K562 (cell line): ENCODE measurements at regions not wholly inside any gene's neighbourhood (a gene's known extent, or its start where the extent isn't known, plus 50 kb on each side); places are given as distances from the start of the nearest gene placed in this dataset.

Experiments
- ATAC-seq: fragments of 200-7000 bp; cut with Tn5 transposase; 3 replicates; pipeline ENCODE4 v1.9.1; 2020; ENCODE audit warnings: moderate library complexity
- BruUV-seq: library from RNA; stranded (reverse); fragments of 400-500 nt; replicated peaks from 2 replicates; lab custom pipeline; 2021; lab: Mats Ljungman, UMichigan
- CTCF ChIA-PET: fragments of 300-600 bp; formaldehyde crosslinking; extraction: SDS; loops from one replicate; lab custom pipeline; 2021; ENCODE audit warnings: low intra/inter-chr PET ratio; lab: Yijun Ruan, JAX
- POLR2A ChIA-PET: fragments of 300-600, 350-650 bp; sonication (Branson Sonifier 250); formaldehyde crosslinking; extraction: SDS; loops from one replicate; lab custom pipeline; 2021; ENCODE audit warnings: antibody characterized with exemption, inconsistent platforms; lab: Yijun Ruan, JAX
- DNase-seq, 4 experiments: peaks; one replicate each; pipeline versions ENCODE4 v3.0.0 to v3.0.0-alpha.2; 2011 to 2018; ENCODE audit warnings: low spot score in 3 of 4, mixed read lengths in 3 of 4; ENCODE audit errors: extremely low read depth in 1 of 4
- FAIRE-seq: peaks from 2 replicates; lab custom pipeline; 2011; peaks lifted over from hg19 to GRCh38; lab: Jason Lieb, UNC
- H2AFZ ChIP-seq: 2 replicates; pipeline ENCODE4 v1.6.0; 2011; ENCODE audit warnings: low read depth, low read length, control low read depth, inconsistent platforms
- H3K27ac ChIP-seq: fragments of 200-600 bp; 3 replicates; pipeline ENCODE4 v1.8.0; 2011; ENCODE audit warnings: low read depth, mild to moderate bottlenecking, control low read depth, inconsistent platforms, low read length, moderate library complexity, mixed read lengths; ENCODE audit errors: extremely low read depth
- H3K27me3 ChIP-seq, 2 experiments: fragments of 300-600 bp in 1 of 2; 2 replicates in 1 of 2; 3 replicates in 1 of 2; pipeline versions ENCODE4 v1.6.0 to v1.8.0; 2011; ENCODE audit warnings: inconsistent platforms in 2 of 2, low read length in 2 of 2, mild to moderate bottlenecking in 1 of 2, mixed read lengths in 1 of 2, moderate library complexity in 1 of 2; ENCODE audit not compliant: control insufficient read depth in 2 of 2, insufficient read depth in 2 of 2
- H3K36me3 ChIP-seq: fragments of 300-600 bp; 3 replicates; pipeline ENCODE4 v1.8.0; 2011; ENCODE audit warnings: mild to moderate bottlenecking, low read length, inconsistent platforms; ENCODE audit not compliant: control insufficient read depth, insufficient read depth
- H3K4me1 ChIP-seq, 2 experiments: fragments of 200-600 bp in 1 of 2; replicated peaks in 1 of 2; 2 replicates in 1 of 2; 3 replicates in 1 of 2; pipeline versions ENCODE4 v1.5.1 to v1.8.0; 2011; ENCODE audit warnings: inconsistent platforms in 2 of 2, low read length in 2 of 2, mild to moderate bottlenecking in 1 of 2, mixed read lengths in 1 of 2, moderate library complexity in 1 of 2; ENCODE audit not compliant: control insufficient read depth in 2 of 2, insufficient read depth in 2 of 2
- H3K4me2 ChIP-seq: 2 replicates; pipeline ENCODE4 v1.6.1; 2011; ENCODE audit warnings: low read length, control low read depth, inconsistent platforms, mixed read lengths; ENCODE audit not compliant: insufficient read depth
- H3K4me3 ChIP-seq: fragments of 200-600 bp; sonication (generic), shearing (Covaris generic); 2 replicates; pipeline ENCODE4 v1.5.1; 2016; ENCODE audit warnings: control low read depth, inconsistent platforms
- H3K79me2 ChIP-seq: fragments of 200-600 bp; 3 replicates; pipeline ENCODE4 v1.8.0; 2011; ENCODE audit warnings: low read length, inconsistent platforms; ENCODE audit not compliant: control insufficient read depth, insufficient read depth
- H3K9ac ChIP-seq, 2 experiments: 2 replicates each; pipeline versions ENCODE4 v1.6.0 to v1.6.1; 2011; ENCODE audit warnings: low read depth in 2 of 2, low read length in 2 of 2, control low read depth in 1 of 2, inconsistent platforms in 1 of 2, mild to moderate bottlenecking in 1 of 2, mixed read lengths in 1 of 2; ENCODE audit not compliant: insufficient read depth in 1 of 2
- H3K9me1 ChIP-seq: one replicate; pipeline ENCODE4 v1.6.0; 2011; ENCODE audit warnings: inconsistent platforms, mild to moderate bottlenecking, low read length, moderate library complexity; ENCODE audit not compliant: control insufficient read depth, insufficient read depth
- H3K9me3 ChIP-seq: replicated peaks from 2 replicates; pipeline ENCODE4 v1.5.1; 2011; ENCODE audit warnings: low read depth, low read length, inconsistent platforms; ENCODE audit not compliant: control insufficient read depth, insufficient read depth
- H4K20me1 ChIP-seq: replicated peaks from 2 replicates; pipeline ENCODE4 v1.6.1; 2011; ENCODE audit warnings: low read length, inconsistent platforms, mixed read lengths; ENCODE audit not compliant: control insufficient read depth, insufficient read depth
- DNMT1 ChIP-seq: fragments of 450-650 bp; IDR thresholded peaks from 2 replicates; pipeline ENCODE4 v1.6.1; 2016; ENCODE audit warnings: antibody characterized with exemption, mild to moderate bottlenecking
- LCOR ChIP-seq: sonication (generic); formaldehyde crosslinking; IDR thresholded peaks from 2 replicates; pipeline ENCODE4 v1.8.0; 2022; ENCODE audit warnings: mild to moderate bottlenecking, missing genetic modification reagents
- LEF1 ChIP-seq: fragments of 450-650 bp; IDR thresholded peaks from 2 replicates; pipeline ENCODE4 v1.6.1; 2016; ENCODE audit warnings: mild to moderate bottlenecking
- PBX2 ChIP-seq, 2 experiments: IDR thresholded peaks in 1 of 2; conservative IDR thresholded peaks in 1 of 2; 2 replicates each; pipeline ENCODE4 v1.6.1; 2016; ENCODE audit warnings: low read depth in 2 of 2, mild to moderate bottlenecking in 1 of 2, missing compliant biosample characterization in 1 of 2, missing genetic modification characterization in 1 of 2, moderate library complexity in 1 of 2
- WGBS: fragments of 100-300 bp; shearing (Covaris generic); methylation state at CpG from one replicate; pipeline ENCODE4 v1.1.6; 2016; ENCODE audit warnings: low coverage, mixed read lengths; ENCODE audit not compliant: insufficient coverage; ENCODE audit errors: missing lambda C conversion rate; 5-methylcytosine and 5-hydroxymethylcytosine counted together
- in situ Hi-C: fragments of 300-500 bp; cut with MboI; formaldehyde crosslinking; loops from 4 replicates; pipeline ENCODE4 v1.15.0; 2018; ENCODE audit warnings: inconsistent platforms, mixed read lengths
- intact Hi-C: fragments of 100-400 bp; cut with micrococcal nuclease; formaldehyde crosslinking; loops from 2 replicates; pipeline ENCODE4 v1.14.2; 2022

- TF ChIP-seq PBX2 (CRISPR knock-in tag; IDR thresholded peaks at IDR 0.05; ENCODE audit: low read depth) (no peak), PBX2 (tag; conservative IDR thresholded peaks at IDR 0.05; ENCODE audit: low read depth) (peak; percentile 47; the same call in 1 of the 2 replicates)
Observed at GRCh38 chr19:46926170-46927071, 65.6 kb downstream of the ARHGAP35 start (continued).

- intact Hi-C loops, result loop anchor here (5.0 kb wide), 1 partner anchor 65 kb away; the partner anchor contains the start of gene ARHGAP35
- Histone ChIP-seq H3K27ac (no peak overlapping the region), H3K9me3 (no peaks in the 10 kb centered on the region)
Observed at GRCh38 chr19:46927106-46927505, 66.3 kb downstream of the ARHGAP35 start.

More at GRCh38 chr19:46927106-46927505, 66.3 kb downstream of the ARHGAP35 start:
- Histone ChIP-seq H3K27me3 (no peaks in the 10 kb centered on the region), H3K79me2 (peaks cover 72% of the 10 kb centered on the region), H3K9ac (no peak overlapping the region), H2AFZ (no peak overlapping the region), H3K4me3 (no peak overlapping the region), H3K4me2 (no peak overlapping the region), H3K4me1 (peaks cover 0 to 28% of the 10 kb centered on the region in 2 experiments; a peak in 3 of 5 replicates), H4K20me1 (no peaks in the 10 kb centered on the region; the same call in none of the 2 replicates), H3K36me3 (peaks cover 20% of the 10 kb centered on the region), H3K9me1 (no peaks in the 10 kb centered on the region)
- ATAC-seq (no peak), FAIRE-seq (no peak), DNase-seq (no peak)
- ChIA-PET CTCF (no interaction called here), POLR2A (interaction anchor here (1.1 to 1.7 kb wide), 6 partner anchors 10 to 32 kb away, joined by 3 to 7 read pairs (median 5); no protein-coding TSS in a partner anchor)
- 67% methylated on average over 6 of the region's 6 CpGs for WGBS
- no peak for TF ChIP-seq LEF1
- TF ChIP-seq LCOR (CRISPR knock-in tag), result no peak
- TF ChIP-seq DNMT1, result no peak
- no TSS peak for BruUV-seq
- in situ Hi-C loops, result no loop called here
